Panc1 (cell line): ENCODE measurements at regions not wholly inside any gene's neighbourhood (a gene's known extent, or its start where the extent isn't known, plus 50 kb on each side); places are given as distances from the start of the nearest gene placed in this dataset.

Source experiments
- POLR2AphosphoS5 ChIP-seq: IDR thresholded peaks from 2 replicates; pipeline ENCODE4 v1.6.1; 2012; ENCODE audit warnings: mild to moderate bottlenecking, low read depth, low read length, moderate library complexity
- REST ChIP-seq, 2 experiments: IDR thresholded peaks; 2 replicates each; pipeline ENCODE4 v1.6.1; 2011 to 2012; ENCODE audit warnings: low read depth in 2 of 2, control low read depth in 1 of 2, low read length in 1 of 2, mild to moderate bottlenecking in 1 of 2, moderate library complexity in 1 of 2; ENCODE audit not compliant: insufficient read depth in 1 of 2
- SIN3A ChIP-seq: IDR thresholded peaks from 2 replicates; pipeline ENCODE4 v1.6.1; 2012; ENCODE audit warnings: low read depth, mild to moderate bottlenecking, low read length, moderate library complexity, borderline replicate concordance; ENCODE audit not compliant: insufficient read depth
- TF ChIP-seq, protein P1 (sequence below): fragments of 450-650 bp; IDR thresholded peaks from 2 replicates; pipeline ENCODE4 v1.5.1; 2017; ENCODE audit warnings: mild to moderate bottlenecking

- TF ChIP-seq, protein P1, sequence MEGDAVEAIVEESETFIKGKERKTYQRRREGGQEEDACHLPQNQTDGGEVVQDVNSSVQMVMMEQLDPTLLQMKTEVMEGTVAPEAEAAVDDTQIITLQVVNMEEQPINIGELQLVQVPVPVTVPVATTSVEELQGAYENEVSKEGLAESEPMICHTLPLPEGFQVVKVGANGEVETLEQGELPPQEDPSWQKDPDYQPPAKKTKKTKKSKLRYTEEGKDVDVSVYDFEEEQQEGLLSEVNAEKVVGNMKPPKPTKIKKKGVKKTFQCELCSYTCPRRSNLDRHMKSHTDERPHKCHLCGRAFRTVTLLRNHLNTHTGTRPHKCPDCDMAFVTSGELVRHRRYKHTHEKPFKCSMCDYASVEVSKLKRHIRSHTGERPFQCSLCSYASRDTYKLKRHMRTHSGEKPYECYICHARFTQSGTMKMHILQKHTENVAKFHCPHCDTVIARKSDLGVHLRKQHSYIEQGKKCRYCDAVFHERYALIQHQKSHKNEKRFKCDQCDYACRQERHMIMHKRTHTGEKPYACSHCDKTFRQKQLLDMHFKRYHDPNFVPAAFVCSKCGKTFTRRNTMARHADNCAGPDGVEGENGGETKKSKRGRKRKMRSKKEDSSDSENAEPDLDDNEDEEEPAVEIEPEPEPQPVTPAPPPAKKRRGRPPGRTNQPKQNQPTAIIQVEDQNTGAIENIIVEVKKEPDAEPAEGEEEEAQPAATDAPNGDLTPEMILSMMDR = no peak
- TF ChIP-seq POLR2AphosphoS5 (no peak), SIN3A (no peak), REST (IDR thresholded peaks at IDR 0.05; ENCODE audit: insufficient read depth in 1 of 2, low read depth in 2 of 2, low read length in 1 of 2) (no peak)
Measured at GRCh38 chr2:121148481-121148880, 136.5 kb downstream of the TFCP2L1 start.
